GM12874 (cell line): ENCODE measurements at regions not wholly inside any gene's neighbourhood (a gene's known extent, or its start where the extent isn't known, plus 50 kb on each side); places are given as distances from the start of the nearest gene placed in this dataset.

Source experiments
- CTCF ChIP-seq: IDR thresholded peaks from 2 replicates; pipeline ENCODE4 v1.5.1; 2011; ENCODE audit warnings: low read depth, mild to moderate bottlenecking, control low read depth, low read length, moderate library complexity; ENCODE audit not compliant: insufficient read depth

DNA sequence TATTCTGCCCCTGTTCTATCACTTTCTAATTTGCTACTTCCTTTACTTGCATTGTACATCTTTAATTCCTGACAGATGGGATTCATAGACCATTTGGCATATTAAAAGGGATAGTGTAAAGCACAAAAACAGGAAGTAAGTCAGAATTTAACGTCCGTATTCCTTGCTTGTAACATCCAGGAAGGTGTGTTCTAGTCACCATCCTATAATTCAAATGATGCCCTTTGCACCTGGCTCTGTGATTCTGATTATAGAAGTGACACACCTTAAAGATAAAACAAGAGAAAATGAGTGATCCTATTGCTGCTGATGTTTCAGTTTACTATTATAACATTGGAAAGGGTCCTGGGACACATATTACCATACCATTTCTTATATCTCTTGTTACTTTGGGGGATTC, 238.7 kb upstream of the NR3C2 start:
- TF ChIP-seq CTCF = no peak

- no peak for TF ChIP-seq CTCF
Measured at GRCh38 chr4:148676344-148676743, 234.1 kb upstream of the NR3C2 start.

- no peak for TF ChIP-seq CTCF
Measured at GRCh38 chr4:148674876-148675275, 232.7 kb upstream of the NR3C2 start.

GRCh38 chr4:148664636-148665035, 222.4 kb upstream of the NR3C2 start:
- TF ChIP-seq CTCF = no peak

DNA sequence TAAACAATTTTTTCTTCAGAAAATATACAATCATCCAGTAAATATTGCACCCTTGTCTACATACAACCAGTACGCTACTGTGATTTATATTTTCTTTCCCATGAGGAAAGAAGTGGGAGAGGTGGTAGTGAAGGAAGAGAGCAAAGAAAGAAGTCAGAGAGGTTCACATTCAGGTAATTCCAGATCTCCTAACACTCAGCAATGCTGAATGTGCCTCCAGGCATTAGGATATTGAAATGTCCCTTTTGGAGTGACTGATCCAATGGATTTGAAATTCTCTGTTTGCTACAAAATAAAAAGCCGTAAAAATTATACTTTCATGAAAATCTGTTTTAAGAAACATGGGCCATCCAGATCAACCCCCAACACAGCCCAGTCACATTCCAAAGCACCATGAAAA, 211.9 kb upstream of the NR3C2 start:
- no peak for TF ChIP-seq CTCF

GRCh38 chr4:148653681-148654080, 211.5 kb upstream of the NR3C2 start:
- no peak for TF ChIP-seq CTCF

GRCh38 chr4:148651991-148652390, 209.8 kb upstream of the NR3C2 start:
- TF ChIP-seq CTCF = no peak
